HG03066 (cell line): ENCODE measurements at regions not wholly inside any gene's neighbourhood (a gene's known extent, or its start where the extent isn't known, plus 50 kb on each side); places are given as distances from the start of the nearest gene placed in this dataset.

ENCODE experiments used
- ATAC-seq: cut with Tn5 transposase; IDR thresholded peaks from one replicate; pipeline ENCODE4 v1.9.1; 2021; ENCODE audit warnings: low read depth; ENCODE audit not compliant: unreplicated experiment

GRCh38 chr12:94760786-94761185, 110.4 kb upstream of the TMCC3 start:
- ATAC-seq: no peak

- ATAC-seq: no peak
Measured at GRCh38 chr12:94756789-94757188, 106.4 kb upstream of the TMCC3 start.

GRCh38 chr12:94755598-94755997, 105.2 kb upstream of the TMCC3 start:
- ATAC-seq: no peak

GRCh38 chr12:94754653-94755052, 104.3 kb upstream of the TMCC3 start:
- no peak for ATAC-seq

- no peak for ATAC-seq
Measured at GRCh38 chr12:94753036-94753679, 102.8 kb upstream of the TMCC3 start.

GRCh38 chr12:94750864-94751263, 100.5 kb upstream of the TMCC3 start:
- ATAC-seq: no peak

GRCh38 chr12:94749890-94750289, 99.5 kb upstream of the TMCC3 start:
- no peak for ATAC-seq

GRCh38 chr12:94749455-94749854, 99.1 kb upstream of the TMCC3 start:
- no peak for ATAC-seq

- ATAC-seq: no peak
Measured at GRCh38 chr12:94748726-94749421, 98.5 kb upstream of the TMCC3 start.

GRCh38 chr12:94745562-94745961, 95.2 kb upstream of the TMCC3 start:
- ATAC-seq: no peak

- no peak for ATAC-seq
Measured at GRCh38 chr12:94743174-94743573, 92.8 kb upstream of the TMCC3 start.

- ATAC-seq: no peak
Measured at GRCh38 chr12:94740601-94741362, 90.4 kb upstream of the TMCC3 start.

- no peak for ATAC-seq
Measured at GRCh38 chr12:94736820-94737219, 86.5 kb upstream of the TMCC3 start.

- no peak for ATAC-seq
Measured at GRCh38 chr12:94736004-94736403, 85.6 kb upstream of the TMCC3 start.

- ATAC-seq: no peak
Measured at GRCh38 chr12:94733727-94734126, 83.4 kb upstream of the TMCC3 start.

GRCh38 chr12:94732367-94732990, 82.1 kb upstream of the TMCC3 start:
- ATAC-seq: no peak

- ATAC-seq: no peak
Measured at GRCh38 chr12:94731733-94732360, 81.5 kb upstream of the TMCC3 start.

- no peak for ATAC-seq
Measured at GRCh38 chr12:94730847-94731246, 80.5 kb upstream of the TMCC3 start.

GRCh38 chr12:94726236-94726835, 76.0 kb upstream of the TMCC3 start:
- no peak for ATAC-seq

- ATAC-seq: no peak
Measured at GRCh38 chr12:94725375-94726168, 75.2 kb upstream of the TMCC3 start.
